ENCODE measurements at regions not wholly inside any gene's neighbourhood (a gene's known extent, or its start where the extent isn't known, plus 50 kb on each side); places are given as distances from the start of the nearest gene placed in this dataset.

- no peak for DNase-seq (ENCODE audit: low read depth, low spot score)
- H3K27ac ChIP-seq (ENCODE audit: insufficient read depth, low read depth, low read length): no peak overlapping the region
- FAIRE-seq: no peak
- no TSS peak for BruUV-seq (replicated peaks)
- dilution Hi-C loops (cut with MboI; ENCODE audit: extremely low pct_ligation_motif_present, low sequenced_read_pairs): no loop called here
- intact Hi-C loops (cut with micrococcal nuclease): no loop called here
- H3K27me3 ChIP-seq (ENCODE audit: control insufficient read depth in 2 of 2, insufficient read depth in 2 of 2, low read length in 2 of 2): no peaks in the 10 kb centered on the region
- no peaks in the 10 kb centered on the region for H4K20me1 ChIP-seq (replicated peaks; ENCODE audit: control insufficient read depth, extremely low read depth, insufficient read depth, low read length)
- no peaks in the 10 kb centered on the region for H3K4me1 ChIP-seq (ENCODE audit: control insufficient read depth, extremely low read depth, insufficient read depth, low read length)
- TF ChIP-seq POLR2AphosphoS5 (IDR thresholded peaks at IDR 0.05; ENCODE audit: insufficient read depth, low read depth, low read length) (no peak), GATA2 (IDR thresholded peaks at IDR 0.05; ENCODE audit: insufficient read depth, insufficient read length, low read depth, low read length) (no peak), FOS (IDR thresholded peaks at IDR 0.05; ENCODE audit: borderline replicate concordance, insufficient read depth, low read length) (no peak), JUN (IDR thresholded peaks at IDR 0.05; ENCODE audit: borderline replicate concordance, insufficient read depth, insufficient read length, low read depth) (no peak), EZH2 (IDR thresholded peaks at IDR 0.05; ENCODE audit: borderline replicate concordance, low read depth, low read length, severe bottlenecking) (no peak), POLR2A (IDR thresholded peaks at IDR 0.05; ENCODE audit: low read depth, low read length) (no peak), MYC (IDR thresholded peaks at IDR 0.05; ENCODE audit: low read depth, low read length) (no peak)
- TF ChIP-seq, protein P1, sequence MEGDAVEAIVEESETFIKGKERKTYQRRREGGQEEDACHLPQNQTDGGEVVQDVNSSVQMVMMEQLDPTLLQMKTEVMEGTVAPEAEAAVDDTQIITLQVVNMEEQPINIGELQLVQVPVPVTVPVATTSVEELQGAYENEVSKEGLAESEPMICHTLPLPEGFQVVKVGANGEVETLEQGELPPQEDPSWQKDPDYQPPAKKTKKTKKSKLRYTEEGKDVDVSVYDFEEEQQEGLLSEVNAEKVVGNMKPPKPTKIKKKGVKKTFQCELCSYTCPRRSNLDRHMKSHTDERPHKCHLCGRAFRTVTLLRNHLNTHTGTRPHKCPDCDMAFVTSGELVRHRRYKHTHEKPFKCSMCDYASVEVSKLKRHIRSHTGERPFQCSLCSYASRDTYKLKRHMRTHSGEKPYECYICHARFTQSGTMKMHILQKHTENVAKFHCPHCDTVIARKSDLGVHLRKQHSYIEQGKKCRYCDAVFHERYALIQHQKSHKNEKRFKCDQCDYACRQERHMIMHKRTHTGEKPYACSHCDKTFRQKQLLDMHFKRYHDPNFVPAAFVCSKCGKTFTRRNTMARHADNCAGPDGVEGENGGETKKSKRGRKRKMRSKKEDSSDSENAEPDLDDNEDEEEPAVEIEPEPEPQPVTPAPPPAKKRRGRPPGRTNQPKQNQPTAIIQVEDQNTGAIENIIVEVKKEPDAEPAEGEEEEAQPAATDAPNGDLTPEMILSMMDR (IDR thresholded peaks at IDR 0.05; ENCODE audit: extremely low read depth in 1 of 2, insufficient read depth in 1 of 2, low read depth in 1 of 2, low read length in 2 of 2): no peak
- TF ChIP-seq, protein P2, sequence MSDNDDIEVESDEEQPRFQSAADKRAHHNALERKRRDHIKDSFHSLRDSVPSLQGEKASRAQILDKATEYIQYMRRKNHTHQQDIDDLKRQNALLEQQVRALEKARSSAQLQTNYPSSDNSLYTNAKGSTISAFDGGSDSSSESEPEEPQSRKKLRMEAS (IDR thresholded peaks at IDR 0.05; ENCODE audit: insufficient read depth, insufficient read length): no peak
- H2AFZ ChIP-seq (ENCODE audit: low read depth, low read length): no peak overlapping the region
- H3K4me2 ChIP-seq (ENCODE audit: insufficient read depth, low read length): no peak overlapping the region
- no peaks in the 10 kb centered on the region for H3K9me3 ChIP-seq (replicated peaks; ENCODE audit: control insufficient read depth, insufficient read depth, low read length)
- H3K36me3 ChIP-seq (ENCODE audit: control insufficient read depth in 2 of 2, extremely low read depth in 1 of 2, insufficient read depth in 2 of 2, low read length in 2 of 2): no peaks in the 10 kb centered on the region
- ChIA-PET POLR2A (no interaction called here), CTCF (interaction anchor here (1.1 kb wide), 1 partner anchor 9 kb away, joined by 3 read pairs; no protein-coding TSS in a partner anchor)
- H3K79me2 ChIP-seq (ENCODE audit: control insufficient read depth, insufficient read depth, low read length): no peaks in the 10 kb centered on the region
- no peaks in the 10 kb centered on the region for H3K9me1 ChIP-seq (replicated peaks; ENCODE audit: control insufficient read depth, extremely low read depth, insufficient read depth, low read length)
- no peak overlapping the region for H3K4me3 ChIP-seq (replicated peaks in 1 of 3; ENCODE audit: insufficient read depth in 1 of 3, low read depth in 1 of 3, low read length in 3 of 3)
- no peak overlapping the region for H3K9ac ChIP-seq (replicated peaks; ENCODE audit: extremely low read depth, insufficient read depth, low read length)
Measured at GRCh38 chr16:86213437-86214205, 296.7 kb upstream of the FOXF1 start.

Data from endothelial cell of umbilical vein (primary cell).